IMR-90 (cell line): ENCODE measurements at regions not wholly inside any gene's neighbourhood (a gene's known extent, or its start where the extent isn't known, plus 50 kb on each side); places are given as distances from the start of the nearest gene placed in this dataset.

Source experiments
- ATAC-seq: fragments of 200-7000 bp; cut with Tn5 transposase; 2 replicates; pipeline ENCODE4 v1.9.1; 2020; ENCODE audit warnings: low read depth, mild to moderate bottlenecking, moderate library complexity
- BruUV-seq: library from RNA; stranded (reverse); fragments of 400-500 nt; replicated peaks from 2 replicates; lab custom pipeline; 2021; lab: Mats Ljungman, UMichigan
- CTCF ChIA-PET: fragments of 300-600 bp; formaldehyde crosslinking; extraction: SDS; loops from one replicate; lab custom pipeline; 2021; ENCODE audit warnings: antibody characterized with exemption; lab: Yijun Ruan, JAX
- POLR2A ChIA-PET: fragments of 300-600 bp; sonication (Branson Sonifier 250); formaldehyde crosslinking; loops from one replicate; lab custom pipeline; 2022; ENCODE audit warnings: antibody characterized with exemption; ENCODE audit not compliant: unreplicated experiment; lab: Charles Lee
- DNase-seq: peaks from one replicate; pipeline ENCODE4 v3.0.0; 2013
- H2AFZ ChIP-seq: replicated peaks from 2 replicates; pipeline ENCODE3; 2013; ENCODE audit warnings: low read length, mild to moderate bottlenecking; ENCODE audit not compliant: poor library complexity
- H2AK5ac ChIP-seq: 2 replicates; pipeline ENCODE4 v1.6.1; 2013; ENCODE audit warnings: low read depth, low read length, inconsistent platforms
- H2AK9ac ChIP-seq: replicated peaks from 2 replicates; pipeline ENCODE3; 2013; ENCODE audit warnings: mild to moderate bottlenecking, low read depth, low read length, moderate library complexity; ENCODE audit not compliant: poor library complexity
- H2BK120ac ChIP-seq: 2 replicates; pipeline ENCODE4 v1.6.1; 2013; ENCODE audit warnings: low read depth, low read length, inconsistent platforms
- H2BK15ac ChIP-seq: 3 replicates; pipeline ENCODE4 v1.6.1; 2013; ENCODE audit warnings: low read depth, low read length, inconsistent platforms
- H2BK20ac ChIP-seq: 2 replicates; pipeline ENCODE4 v1.6.1; 2013; ENCODE audit warnings: low read depth, mild to moderate bottlenecking, inconsistent platforms, low read length, moderate library complexity
- H2BK5ac ChIP-seq: 2 replicates; pipeline ENCODE4 v1.6.1; 2013; ENCODE audit warnings: mild to moderate bottlenecking, low read depth, low read length, inconsistent platforms; ENCODE audit not compliant: poor library complexity, severe bottlenecking
- H3K14ac ChIP-seq: replicated peaks from 2 replicates; pipeline ENCODE4 v1.6.1; 2013; ENCODE audit warnings: low read depth, low read length, inconsistent platforms
- H3K18ac ChIP-seq: 2 replicates; pipeline ENCODE4 v1.6.1; 2013; ENCODE audit warnings: low read depth, low read length, control low read depth
- H3K23ac ChIP-seq: 2 replicates; pipeline ENCODE4 v1.6.1; 2013; ENCODE audit warnings: low read depth, low read length, inconsistent platforms
- H3K27ac ChIP-seq: 2 replicates; pipeline ENCODE4 v1.5.1; 2013; ENCODE audit warnings: mild to moderate bottlenecking, control low read depth, low read length; ENCODE audit not compliant: insufficient read depth
- H3K27me3 ChIP-seq: 2 replicates; pipeline ENCODE4 v1.6.1; 2013; ENCODE audit warnings: low read length; ENCODE audit not compliant: control insufficient read depth, insufficient read depth
- H3K36me3 ChIP-seq: 2 replicates; pipeline ENCODE4 v1.6.1; 2013; ENCODE audit warnings: low read length, mixed read lengths; ENCODE audit not compliant: control insufficient read depth, insufficient read depth
- H3K4ac ChIP-seq: 2 replicates; pipeline ENCODE4 v1.6.1; 2013; ENCODE audit warnings: low read depth, low read length, inconsistent platforms
- H3K4me1 ChIP-seq: 2 replicates; pipeline ENCODE4 v1.6.1; 2013; ENCODE audit warnings: low read length, mixed read lengths; ENCODE audit not compliant: control insufficient read depth, insufficient read depth
- H3K4me2 ChIP-seq: 2 replicates; pipeline ENCODE4 v1.6.1; 2013; ENCODE audit warnings: low read depth, mild to moderate bottlenecking, control low read depth, low read length, moderate library complexity
- H3K4me3 ChIP-seq: 2 replicates; pipeline ENCODE4 v1.5.1; 2013; ENCODE audit warnings: low read depth, mild to moderate bottlenecking, control low read depth, low read length, moderate library complexity; ENCODE audit not compliant: insufficient read depth
- H3K56ac ChIP-seq: 2 replicates; pipeline ENCODE4 v1.6.1; 2013; ENCODE audit warnings: low read length, inconsistent platforms; ENCODE audit not compliant: insufficient read depth; ENCODE audit errors: extremely low read depth
- H3K79me1 ChIP-seq, 2 experiments: 2 replicates each; pipeline ENCODE4 v1.6.1; 2013; ENCODE audit warnings: low read length in 2 of 2, inconsistent platforms in 1 of 2, low read depth in 1 of 2
- H3K9ac ChIP-seq: 2 replicates; pipeline ENCODE4 v1.6.1; 2013; ENCODE audit warnings: low read depth, low read length, control low read depth
- H3K9me1 ChIP-seq: 2 replicates; pipeline ENCODE4 v1.6.1; 2013; ENCODE audit warnings: low read length, inconsistent platforms; ENCODE audit not compliant: insufficient read depth
- H3K9me3 ChIP-seq: 2 replicates; pipeline ENCODE4 v1.6.1; 2013; ENCODE audit warnings: low read length; ENCODE audit not compliant: control insufficient read depth, insufficient read depth
- H4K20me1 ChIP-seq: 2 replicates; pipeline ENCODE4 v1.6.1; 2013; ENCODE audit warnings: low read length, inconsistent platforms; ENCODE audit not compliant: insufficient read depth
- H4K5ac ChIP-seq: 2 replicates; pipeline ENCODE4 v1.6.1; 2013; ENCODE audit warnings: mild to moderate bottlenecking, low read depth, low read length, control low read depth
- H4K8ac ChIP-seq, 2 experiments: 2 replicates each; pipeline ENCODE4 v1.6.1; 2013; ENCODE audit warnings: low read depth in 2 of 2, low read length in 2 of 2, control low read depth in 1 of 2, inconsistent platforms in 1 of 2
- H4K91ac ChIP-seq: 2 replicates; pipeline ENCODE4 v1.6.1; 2013; ENCODE audit warnings: low read depth, low read length, inconsistent platforms; ENCODE audit not compliant: insufficient read depth
- BHLHE40 ChIP-seq: fragments of 150-350 bp; IDR thresholded peaks from 2 replicates; pipeline ENCODE4 v1.6.1; 2016; ENCODE audit warnings: mild to moderate bottlenecking, low read depth, low read length
- CHD1 ChIP-seq: IDR thresholded peaks from 2 replicates; pipeline ENCODE4 v1.6.1; 2012; ENCODE audit warnings: low read depth, low read length, improper control_type of control experiment
- CTCF ChIP-seq: conservative IDR thresholded peaks from 2 replicates; pipeline ENCODE4 v1.5.1; 2012; ENCODE audit warnings: mild to moderate bottlenecking, low read depth, low read length, improper control_type of control experiment
- MAFK ChIP-seq: IDR thresholded peaks from 2 replicates; pipeline ENCODE4 v1.6.1; 2012; ENCODE audit warnings: low read depth, low read length, improper control_type of control experiment
- MAZ ChIP-seq: IDR thresholded peaks from 2 replicates; pipeline ENCODE4 v1.6.1; 2012; ENCODE audit warnings: low read depth, mild to moderate bottlenecking, low read length, improper control_type of control experiment, moderate library complexity, borderline replicate concordance
- POLR2A ChIP-seq: IDR thresholded peaks from 2 replicates; pipeline ENCODE4 v1.6.1; 2012; ENCODE audit warnings: mild to moderate bottlenecking, low read depth, low read length
- SMC3 ChIP-seq: fragments of 150-350 bp; IDR thresholded peaks from 2 replicates; pipeline ENCODE4 v1.6.1; 2016; ENCODE audit warnings: low read depth, mild to moderate bottlenecking, antibody characterized with exemption, low read length, moderate library complexity
- USF2 ChIP-seq: fragments of 150-350 bp; IDR thresholded peaks from 2 replicates; pipeline ENCODE4 v1.6.1; 2017; ENCODE audit warnings: mild to moderate bottlenecking, antibody characterized with exemption, low read length, low read depth
- WGBS, 2 experiments: methylation state at CpG; one replicate each; pipeline versions ENCODE4 v1.1.5 to v1.1.7; 2013; ENCODE audit warnings: missing lambda C conversion rate in 2 of 2; ENCODE audit not compliant: insufficient read length in 1 of 2; ENCODE audit errors: extremely low coverage in 2 of 2; 5-methylcytosine and 5-hydroxymethylcytosine counted together
- dilution Hi-C: fragments of 300-500 bp; cut with HindIII; formaldehyde crosslinking; loops from one replicate; pipeline ENCODE4 v1.14.3; 2018; ENCODE audit warnings: low sequenced_read_pairs; ENCODE audit not compliant: unreplicated experiment
- in situ Hi-C: fragments of 300-500 bp; cut with MboI; formaldehyde crosslinking; loops from 3 replicates; pipeline ENCODE4 v1.14.3; 2019; ENCODE audit warnings: low sequenced_read_pairs, inconsistent platforms, mixed read lengths
- intact Hi-C: fragments of 100-400 bp; cut with micrococcal nuclease; formaldehyde crosslinking; loops from 2 replicates; pipeline ENCODE4 v1.10.0; 2022

GRCh38 chr2:193690572-193690971, 1495.8 kb upstream of the TMEFF2 start:
- Histone ChIP-seq H3K14ac (no peak overlapping the region), H3K4me2 (no peak overlapping the region), H3K27me3 (no peaks in the 10 kb centered on the region), H3K4ac (no peak overlapping the region), H2BK20ac (no peak overlapping the region), H4K5ac (no peak overlapping the region), H4K20me1 (no peaks in the 10 kb centered on the region), H3K18ac (no peak overlapping the region), H2AFZ (no peak overlapping the region), H2AK5ac (no peak overlapping the region), H3K79me1 (no peaks in the 10 kb centered on the region), H3K9me1 (no peaks in the 10 kb centered on the region), H3K4me1 (no peaks in the 10 kb centered on the region), H3K9ac (no peak overlapping the region), H2AK9ac (no peak overlapping the region), H3K27ac (no peak overlapping the region), H4K91ac (no peak overlapping the region), H3K9me3 (no peaks in the 10 kb centered on the region), H3K36me3 (no peaks in the 10 kb centered on the region), H4K8ac (no peak overlapping the region), H3K4me3 (no peak overlapping the region), H2BK5ac (no peak overlapping the region), H2BK15ac (no peak overlapping the region), H2BK120ac (no peak overlapping the region), H3K23ac (no peak overlapping the region), H3K56ac (no peak overlapping the region)
- no CpG with 5 or more reads among the region's 2 CpGs for WGBS, 2 experiments
- POLR2A ChIA-PET = no interaction called here
- BruUV-seq = no TSS peak
- in situ Hi-C loops (no loop called here), dilution Hi-C loops (no loop called here), intact Hi-C loops (no loop called here)
- no peak for ATAC-seq
- CTCF ChIA-PET = no interaction called here
- no peak for DNase-seq
- TF ChIP-seq MAFK (no peak), CTCF (no peak), CHD1 (no peak), SMC3 (no peak), USF2 (no peak), BHLHE40 (no peak), MAZ (no peak), POLR2A (no peak)
